GM19438 (cell line): ENCODE measurements at regions not wholly inside any gene's neighbourhood (a gene's known extent, or its start where the extent isn't known, plus 50 kb on each side); places are given as distances from the start of the nearest gene placed in this dataset.
"Not testable (repeated sequence)": the region's sequence is repeated elsewhere in the genome, so short reads cannot be mapped to it uniquely, and the experiment has no call there.

ENCODE experiments used
- ATAC-seq: cut with Tn5 transposase; IDR thresholded peaks from one replicate; pipeline ENCODE4 v1.9.1; 2021; ENCODE audit warnings: low read depth; ENCODE audit not compliant: unreplicated experiment

GRCh38 chr18:22691946-22692710 is 241.0 kb upstream of the RBBP8 start:
- no peak for ATAC-seq

- no peak for ATAC-seq
These were observed 238.2 kb upstream of the RBBP8 start for GRCh38 chr18:22694954-22695353.

GRCh38 chr18:22695674-22696073 is 237.5 kb upstream of the RBBP8 start:
- no peak for ATAC-seq

- no peak for ATAC-seq
These were observed 235.6 kb upstream of the RBBP8 start for GRCh38 chr18:22697561-22697960.

- ATAC-seq, result no peak
These were observed 234.4 kb upstream of the RBBP8 start for GRCh38 chr18:22698711-22699110.

- no peak for ATAC-seq
These were observed 233.5 kb upstream of the RBBP8 start for GRCh38 chr18:22699629-22700028.

GRCh38 chr18:22700920-22701319 is 232.2 kb upstream of the RBBP8 start:
- ATAC-seq, result no peak

GRCh38 chr18:22701326-22701725 is 231.8 kb upstream of the RBBP8 start:
- no peak for ATAC-seq

GRCh38 chr18:22701795-22702194 is 231.3 kb upstream of the RBBP8 start:
- ATAC-seq, result no peak

- ATAC-seq, result no peak
These were observed 230.3 kb upstream of the RBBP8 start for GRCh38 chr18:22702806-22703205.

GRCh38 chr18:22703883-22704585 is 229.1 kb upstream of the RBBP8 start:
- no peak for ATAC-seq

- ATAC-seq, result no peak
These were observed 228.6 kb upstream of the RBBP8 start for GRCh38 chr18:22704586-22704918.

- no peak for ATAC-seq
These were observed 227.8 kb upstream of the RBBP8 start for GRCh38 chr18:22705328-22705727.

GRCh38 chr18:22706025-22706424 is 227.1 kb upstream of the RBBP8 start:
- ATAC-seq, result not testable (repeated sequence)

- ATAC-seq, result no peak
These were observed 223.7 kb upstream of the RBBP8 start for GRCh38 chr18:22709288-22710060.

GRCh38 chr18:22710673-22711191 is 222.4 kb upstream of the RBBP8 start:
- no peak for ATAC-seq

GRCh38 chr18:22711192-22711685 is 221.9 kb upstream of the RBBP8 start:
- ATAC-seq, result no peak

GRCh38 chr18:22713511-22713910 is 219.6 kb upstream of the RBBP8 start:
- no peak for ATAC-seq

- not testable (repeated sequence) for ATAC-seq
These were observed 215.6 kb upstream of the RBBP8 start for GRCh38 chr18:22717536-22717935.

- no peak for ATAC-seq
These were observed 209.9 kb upstream of the RBBP8 start for GRCh38 chr18:22723221-22723620.

GRCh38 chr18:22723773-22724172 is 209.4 kb upstream of the RBBP8 start:
- no peak for ATAC-seq
